ENCODE measurements at regions not wholly inside any gene's neighbourhood (a gene's known extent, or its start where the extent isn't known, plus 50 kb on each side); places are given as distances from the start of the nearest gene placed in this dataset.

- TF ChIP-seq CTCF (conservative IDR thresholded peaks at IDR 0.05; ENCODE audit: low read depth, low read length): no peak
- no peak overlapping the region for H3K4me3 ChIP-seq (ENCODE audit: low read depth, low read length)
- no peak for DNase-seq (ENCODE audit: low read depth)
Observed at GRCh38 chr13:65488606-65489005, 1741.5 kb downstream of the PCDH9 start.

- DNase-seq (ENCODE audit: low read depth): no peak
- H3K4me3 ChIP-seq (ENCODE audit: low read depth, low read length): no peak overlapping the region
- TF ChIP-seq CTCF (conservative IDR thresholded peaks at IDR 0.05; ENCODE audit: low read depth, low read length): no peak
Observed at GRCh38 chr13:65479692-65480091, 1750.4 kb downstream of the PCDH9 start.

- TF ChIP-seq CTCF (conservative IDR thresholded peaks at IDR 0.05; ENCODE audit: low read depth, low read length): no peak
- no peak overlapping the region for H3K4me3 ChIP-seq (ENCODE audit: low read depth, low read length)
- no peak for DNase-seq (ENCODE audit: low read depth)
Observed at GRCh38 chr13:65473196-65473595, 1756.9 kb downstream of the PCDH9 start.

GRCh38 chr13:65472336-65472735 is 1757.8 kb downstream of the PCDH9 start:
- no peak for TF ChIP-seq CTCF (conservative IDR thresholded peaks at IDR 0.05; ENCODE audit: low read depth, low read length)
- no peak overlapping the region for H3K4me3 ChIP-seq (ENCODE audit: low read depth, low read length)
- no peak for DNase-seq (ENCODE audit: low read depth)

- no peak for DNase-seq (ENCODE audit: low read depth)
- TF ChIP-seq CTCF (conservative IDR thresholded peaks at IDR 0.05; ENCODE audit: low read depth, low read length): no peak
- H3K4me3 ChIP-seq (ENCODE audit: low read depth, low read length): no peak overlapping the region
Observed at GRCh38 chr13:65470781-65471180, 1759.4 kb downstream of the PCDH9 start.

- no peak for DNase-seq (ENCODE audit: low read depth)
- no peak for TF ChIP-seq CTCF (conservative IDR thresholded peaks at IDR 0.05; ENCODE audit: low read depth, low read length)
- no peak overlapping the region for H3K4me3 ChIP-seq (ENCODE audit: low read depth, low read length)
Observed at GRCh38 chr13:65468628-65469027, 1761.5 kb downstream of the PCDH9 start.

GRCh38 chr13:65461590-65461989 is 1768.5 kb downstream of the PCDH9 start:
- no peak overlapping the region for H3K4me3 ChIP-seq (ENCODE audit: low read depth, low read length)
- no peak for DNase-seq (ENCODE audit: low read depth)
- no peak for TF ChIP-seq CTCF (conservative IDR thresholded peaks at IDR 0.05; ENCODE audit: low read depth, low read length)
